H1 (cell line): ENCODE measurements at regions not wholly inside any gene's neighbourhood (a gene's known extent, or its start where the extent isn't known, plus 50 kb on each side); places are given as distances from the start of the nearest gene placed in this dataset.

Experiments
- KDM1A ChIP-seq: fragments of 200-600, 300-600 bp; sonication (generic); IDR thresholded peaks from 2 replicates; pipeline ENCODE4 v1.7.1; 2016; ENCODE audit warnings: mild to moderate bottlenecking, low read length, borderline replicate concordance
- POU5F1 ChIP-seq: IDR thresholded peaks from 2 replicates; pipeline ENCODE4 v1.6.1; 2011; ENCODE audit warnings: low read depth, mild to moderate bottlenecking, low read length, moderate library complexity
- TF ChIP-seq, protein P1 (sequence below): IDR thresholded peaks from 2 replicates; pipeline ENCODE4 v1.6.1; 2011; ENCODE audit warnings: low read length, improper control_type of control experiment

DNA sequence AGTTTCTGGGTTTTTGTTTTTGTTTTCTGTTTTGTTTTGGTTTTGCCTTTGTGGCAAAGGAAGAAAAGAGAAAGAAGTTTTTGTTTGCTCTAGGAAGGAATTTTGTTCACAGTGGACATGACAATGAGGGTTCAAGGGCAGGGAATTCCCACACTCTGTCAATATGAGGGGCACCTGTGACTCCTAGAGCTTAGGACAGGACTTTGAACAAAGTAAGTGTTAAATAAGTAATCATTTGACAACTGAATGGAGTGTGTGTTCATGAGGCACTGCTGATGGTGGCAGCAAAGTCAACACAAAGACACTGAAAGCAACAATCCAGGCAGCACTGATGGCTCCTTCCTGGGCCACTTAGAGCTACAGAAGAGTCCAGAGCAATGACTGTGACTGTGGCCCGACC, 1381.1 kb upstream of the LRRTM3 start (continued):
- TF ChIP-seq, protein P1, sequence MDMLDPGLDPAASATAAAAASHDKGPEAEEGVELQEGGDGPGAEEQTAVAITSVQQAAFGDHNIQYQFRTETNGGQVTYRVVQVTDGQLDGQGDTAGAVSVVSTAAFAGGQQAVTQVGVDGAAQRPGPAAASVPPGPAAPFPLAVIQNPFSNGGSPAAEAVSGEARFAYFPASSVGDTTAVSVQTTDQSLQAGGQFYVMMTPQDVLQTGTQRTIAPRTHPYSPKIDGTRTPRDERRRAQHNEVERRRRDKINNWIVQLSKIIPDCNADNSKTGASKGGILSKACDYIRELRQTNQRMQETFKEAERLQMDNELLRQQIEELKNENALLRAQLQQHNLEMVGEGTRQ = no peak
- TF ChIP-seq POU5F1 (no peak), KDM1A (no peak)
